Type B pancreatic cell (in vitro differentiated cells): ENCODE measurements at regions not wholly inside any gene's neighbourhood (a gene's known extent, or its start where the extent isn't known, plus 50 kb on each side); places are given as distances from the start of the nearest gene placed in this dataset.

Experiments
- DNase-seq: peaks from one replicate; pipeline ENCODE4 v3.0.0; 2021; ENCODE audit warnings: mixed read lengths; ENCODE audit not compliant: unreplicated experiment; ENCODE audit errors: extremely low spot score
- H3K27ac Mint-ChIP-seq: 2 replicates; pipeline ENCODE4 v1.8.0; 2021; ENCODE audit warnings: mild to moderate bottlenecking, mixed read lengths
- H3K27me3 Mint-ChIP-seq: 2 replicates; pipeline ENCODE4 v1.8.0; 2021; ENCODE audit warnings: mixed read lengths
- H3K36me3 Mint-ChIP-seq: 2 replicates; pipeline ENCODE4 v1.8.0; 2021; ENCODE audit warnings: mixed read lengths
- H3K4me1 Mint-ChIP-seq: one replicate; pipeline ENCODE4 v1.8.0; 2021; ENCODE audit warnings: mixed read lengths; ENCODE audit not compliant: unreplicated experiment
- H3K4me3 Mint-ChIP-seq: 2 replicates; pipeline ENCODE4 v1.8.0; 2021; ENCODE audit warnings: mild to moderate bottlenecking, mixed read lengths
- H3K9me3 Mint-ChIP-seq: 2 replicates; pipeline ENCODE4 v1.8.0; 2021; ENCODE audit warnings: mixed read lengths
- CTCF ChIP-seq: fragments of 200-600 bp; sonication (generic); conservative IDR thresholded peaks from 2 replicates; pipeline ENCODE4 v1.5.0; 2021; ENCODE audit warnings: antibody characterized with exemption, mild to moderate bottlenecking

DNA sequence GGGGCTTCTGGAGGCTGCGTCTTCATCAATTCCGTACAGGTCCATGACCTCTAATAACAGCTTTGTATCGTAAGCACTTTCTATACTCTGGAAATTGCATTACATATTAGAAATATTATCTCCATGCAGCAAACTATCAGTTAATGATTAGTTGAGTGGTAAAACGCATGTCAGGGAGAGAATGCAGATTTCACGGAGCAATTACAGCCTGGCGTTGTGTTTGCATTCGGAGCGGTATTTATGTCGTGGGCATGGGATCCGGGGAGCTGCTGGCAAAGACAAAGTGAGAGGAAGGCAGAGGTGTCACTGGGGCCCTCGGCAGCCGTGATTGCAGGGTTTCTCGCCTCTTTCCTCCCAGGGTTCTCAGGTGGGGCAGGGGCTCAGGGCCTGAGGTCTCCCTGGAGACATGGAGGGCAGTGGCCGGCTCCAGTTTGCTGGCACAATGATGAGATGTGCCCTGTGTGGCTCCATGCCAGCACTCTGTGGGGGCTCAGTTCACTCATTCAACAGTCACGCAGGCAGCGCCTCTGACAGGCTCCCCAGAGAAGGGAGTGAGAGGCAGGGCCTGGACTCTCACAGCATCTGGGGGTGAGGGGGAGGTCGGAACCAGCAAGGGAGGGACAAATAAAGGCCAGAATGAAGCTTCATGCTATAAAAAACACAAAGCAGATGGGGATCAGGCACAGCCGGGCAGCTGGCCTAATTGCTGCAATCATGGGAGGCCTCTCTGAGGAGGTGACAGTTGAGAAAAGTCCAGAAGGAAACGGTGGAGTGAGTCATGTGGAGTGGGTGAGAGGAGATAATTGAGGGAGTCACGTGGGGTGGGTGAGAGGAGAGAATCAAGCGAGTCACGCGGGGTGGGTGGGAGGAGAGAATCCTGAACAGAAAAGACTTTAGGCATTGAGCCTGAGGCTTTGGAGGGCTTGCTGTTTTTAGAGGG lies 1002.7 kb downstream of the BRD1 start:
- H3K4me3 Mint-ChIP-seq: no peak overlapping the region
- peak; percentile 62 for DNase-seq
- H3K27ac Mint-ChIP-seq: no peak overlapping the region
- H3K36me3 Mint-ChIP-seq: no peaks in the 10 kb centered on the region
- TF ChIP-seq CTCF: no peak
- peaks cover 20% of the 10 kb centered on the region for H3K4me1 Mint-ChIP-seq
- H3K27me3 Mint-ChIP-seq: peaks cover 31% of the 10 kb centered on the region
- H3K9me3 Mint-ChIP-seq: no peaks in the 10 kb centered on the region

DNA sequence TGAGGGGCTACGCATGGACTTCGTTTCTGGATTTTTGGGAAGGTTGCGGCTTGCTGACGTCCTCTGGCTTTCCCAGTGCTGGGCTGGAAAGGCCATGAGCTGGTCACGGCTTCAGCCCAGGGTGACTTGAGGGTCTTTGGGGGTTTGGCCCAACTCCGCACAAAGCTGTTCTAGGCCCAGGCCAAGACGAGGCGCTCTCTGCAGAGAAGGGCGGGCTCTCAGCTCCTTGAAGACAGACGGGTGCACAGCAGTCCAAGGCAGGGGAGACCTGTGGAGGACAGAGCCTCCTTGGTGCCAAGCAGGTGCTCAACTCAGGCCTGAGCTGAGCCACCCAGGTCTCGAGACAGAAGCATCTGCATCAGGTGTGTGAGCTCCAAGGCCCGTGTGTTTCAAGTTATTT lies 1003.7 kb downstream of the BRD1 start:
- Mint-ChIP-seq H3K27ac (no peak overlapping the region), H3K4me3 (no peak overlapping the region), H3K36me3 (no peaks in the 10 kb centered on the region), H3K4me1 (peaks cover 20% of the 10 kb centered on the region), H3K27me3 (peaks cover 33% of the 10 kb centered on the region), H3K9me3 (no peaks in the 10 kb centered on the region)
- TF ChIP-seq CTCF: no peak
- DNase-seq: no peak

DNA sequence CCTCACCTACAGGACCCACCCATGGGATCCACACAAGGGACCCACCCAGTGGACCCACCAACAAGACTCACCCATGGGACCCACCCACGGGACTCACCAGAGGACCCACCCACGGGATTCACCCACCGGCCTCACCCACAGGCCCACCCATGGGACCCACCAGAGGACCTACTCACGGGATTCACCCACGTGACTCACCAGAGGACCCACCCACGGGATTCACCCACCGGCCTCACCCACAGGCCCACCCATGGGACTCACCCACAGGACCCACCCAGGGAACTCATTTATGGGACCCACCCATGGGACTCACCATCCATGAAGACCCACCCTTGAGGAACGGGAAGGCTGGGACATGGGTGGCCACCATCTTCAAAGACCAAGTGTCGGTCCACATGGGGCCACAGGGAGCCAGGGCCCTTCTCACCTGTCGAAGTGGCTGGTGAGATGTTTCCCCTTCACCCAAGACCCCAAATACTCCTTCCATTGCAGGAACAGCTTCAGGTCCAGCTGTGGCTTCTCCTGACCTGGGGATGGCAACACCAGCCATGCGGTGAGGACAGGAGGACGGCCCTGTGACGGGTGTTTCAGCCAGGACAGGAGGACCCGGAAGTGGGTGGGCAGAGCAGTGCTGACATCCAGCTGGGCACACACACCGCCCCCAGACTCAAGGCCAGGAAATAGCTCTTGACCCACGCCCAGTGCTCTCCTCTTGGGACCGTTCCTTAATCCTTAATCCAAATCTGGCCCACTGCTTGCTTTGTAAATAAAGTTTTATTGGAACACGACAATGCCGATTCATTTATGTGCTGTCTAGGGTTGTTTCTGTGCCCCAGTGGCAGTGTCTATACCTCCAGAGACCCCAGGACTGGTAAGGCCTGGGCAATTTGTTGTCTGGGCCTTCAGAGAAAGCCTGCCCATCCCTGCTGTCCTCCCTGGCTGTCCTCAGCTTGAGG lies 1005.1 kb downstream of the BRD1 start:
- H3K27me3 Mint-ChIP-seq: peaks cover 40% of the 10 kb centered on the region
- TF ChIP-seq CTCF: no peak
- H3K36me3 Mint-ChIP-seq: no peaks in the 10 kb centered on the region
- DNase-seq: no peak
- H3K27ac Mint-ChIP-seq: no peak overlapping the region
- no peak overlapping the region for H3K4me3 Mint-ChIP-seq
- H3K4me1 Mint-ChIP-seq: peaks cover 18% of the 10 kb centered on the region
- no peaks in the 10 kb centered on the region for H3K9me3 Mint-ChIP-seq

DNA sequence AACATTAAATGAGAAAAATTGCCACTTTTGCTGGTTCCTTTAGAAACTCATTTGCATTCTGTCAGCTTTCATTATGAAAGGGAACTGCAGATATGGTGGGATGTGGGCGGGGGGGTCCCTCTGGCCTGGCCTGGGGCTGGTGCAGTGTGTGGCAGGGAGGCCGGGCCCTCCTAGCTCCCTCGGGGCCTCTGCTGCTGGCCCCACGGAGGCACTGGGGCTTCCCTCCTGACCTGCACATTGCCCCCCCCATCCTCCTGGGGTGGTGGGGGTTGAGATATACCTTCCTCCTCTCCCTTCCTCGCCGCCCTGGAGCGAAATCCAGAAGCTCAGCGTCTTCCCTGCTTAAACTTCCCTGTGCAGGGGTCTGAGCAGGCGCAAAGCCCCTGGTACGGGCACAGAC lies 1005.9 kb downstream of the BRD1 start:
- Mint-ChIP-seq H3K4me3 (no peak overlapping the region), H3K9me3 (no peaks in the 10 kb centered on the region), H3K4me1 (peaks cover 13% of the 10 kb centered on the region), H3K36me3 (no peaks in the 10 kb centered on the region), H3K27me3 (peaks cover 40% of the 10 kb centered on the region), H3K27ac (no peak overlapping the region)
- TF ChIP-seq CTCF: no peak
- DNase-seq: no peak

GRCh38 chr22:48821346-48821690 lies 1006.4 kb downstream of the BRD1 start:
- TF ChIP-seq CTCF: no peak
- Mint-ChIP-seq H3K27me3 (peaks cover 40% of the 10 kb centered on the region), H3K4me3 (no peak overlapping the region), H3K9me3 (no peaks in the 10 kb centered on the region), H3K4me1 (peaks cover 13% of the 10 kb centered on the region), H3K36me3 (no peaks in the 10 kb centered on the region), H3K27ac (no peak overlapping the region)
- DNase-seq: no peak
